MM.1S (cell line): ENCODE measurements at regions not wholly inside any gene's neighbourhood (a gene's known extent, or its start where the extent isn't known, plus 50 kb on each side); places are given as distances from the start of the nearest gene placed in this dataset.
"Not testable (repeated sequence)": the region's sequence is repeated elsewhere in the genome, so short reads cannot be mapped to it uniquely, and the experiment has no call there.

Experiments used
- DNase-seq: peaks from one replicate; pipeline ENCODE4 v3.0.0-alpha.2; 2015
- H2AFZ ChIP-seq: fragments of 300-600 bp; sonication (generic); 2 replicates; pipeline ENCODE4 v1.6.0; 2016; ENCODE audit warnings: antibody characterized with exemption, low read length
- H3F3A ChIP-seq: fragments of 300-600 bp; sonication (generic); 2 replicates; pipeline ENCODE4 v1.6.1; 2016; ENCODE audit warnings: mild to moderate bottlenecking, antibody characterized with exemption, low read length, moderate library complexity, mixed read lengths; ENCODE audit not compliant: insufficient read depth
- H3K27ac ChIP-seq: fragments of 300-600 bp; sonication (generic); 2 replicates; pipeline ENCODE4 v1.5.1; 2016; ENCODE audit warnings: mild to moderate bottlenecking, low read length
- H3K27me3 ChIP-seq: fragments of 300-600 bp; sonication (generic); replicated peaks from 2 replicates; pipeline ENCODE4 v1.6.0; 2016; ENCODE audit warnings: low read length; ENCODE audit not compliant: insufficient read depth
- H3K36me3 ChIP-seq: fragments of 300-600 bp; sonication (generic); replicated peaks from 2 replicates; pipeline ENCODE4 v1.6.1; 2016; ENCODE audit warnings: mild to moderate bottlenecking, low read length, mixed read lengths; ENCODE audit not compliant: insufficient read depth
- H3K4me1 ChIP-seq: fragments of 300-600 bp; sonication (generic); 2 replicates; pipeline ENCODE4 v1.6.1; 2016; ENCODE audit warnings: low read length, mixed read lengths
- H3K4me2 ChIP-seq: fragments of 300-600 bp; sonication (generic); 2 replicates; pipeline ENCODE4 v1.6.0; 2016; ENCODE audit warnings: low read depth, low read length
- H3K4me3 ChIP-seq: fragments of 300-600 bp; sonication (generic); 2 replicates; pipeline ENCODE4 v1.5.1; 2016; ENCODE audit warnings: low read length, mixed read lengths
- H3K79me2 ChIP-seq: fragments of 300-600 bp; sonication (generic); 2 replicates; pipeline ENCODE4 v1.6.1; 2016; ENCODE audit warnings: mixed run types, low read length, mixed read lengths
- H3K9ac ChIP-seq: fragments of 300-600 bp; sonication (generic); 2 replicates; pipeline ENCODE4 v1.6.1; 2016; ENCODE audit warnings: low read length, mixed read lengths
- H3K9me2 ChIP-seq: fragments of 300-600 bp; sonication (generic); replicated peaks from 2 replicates; pipeline ENCODE4 v1.6.1; 2016; ENCODE audit warnings: mild to moderate bottlenecking, low read length, mixed read lengths; ENCODE audit not compliant: insufficient read depth
- H3K9me3 ChIP-seq: fragments of 300-600 bp; sonication (generic); replicated peaks from 2 replicates; pipeline ENCODE4 v1.6.1; 2016; ENCODE audit warnings: mild to moderate bottlenecking, low read length, mixed read lengths; ENCODE audit not compliant: insufficient read depth
- H4K20me1 ChIP-seq: fragments of 300-600 bp; sonication (generic); 2 replicates; pipeline ENCODE4 v1.6.1; 2016; ENCODE audit warnings: mild to moderate bottlenecking, low read length, moderate library complexity, mixed read lengths; ENCODE audit not compliant: insufficient read depth
- EZH2 ChIP-seq: fragments of 300-600 bp; sonication (generic); optimal IDR thresholded peaks from 2 replicates; pipeline ENCODE3; 2017; ENCODE audit warnings: low read depth, mild to moderate bottlenecking, antibody characterized with exemption, low read length, mixed read lengths
- EZH2phosphoT487 ChIP-seq: fragments of 300-600 bp; sonication (generic); IDR thresholded peaks from 2 replicates; pipeline ENCODE4 v1.6.1; 2018; ENCODE audit warnings: antibody characterized with exemption, low read length
- TF ChIP-seq, protein P1 (sequence below): fragments of 300-600 bp; sonication (generic); IDR thresholded peaks from 2 replicates; pipeline ENCODE4 v1.5.1; 2016; ENCODE audit warnings: antibody characterized with exemption, low read length, mixed read lengths

GRCh38 chr2:61605245-61605644 is 67.1 kb upstream of the XPO1 start:
- Histone ChIP-seq H2AFZ (no peak overlapping the region), H3K79me2 (no peaks in the 10 kb centered on the region), H3K27me3 (no peaks in the 10 kb centered on the region), H4K20me1 (no peaks in the 10 kb centered on the region), H3K4me2 (no peak overlapping the region), H3K4me1 (no peaks in the 10 kb centered on the region), H3K27ac (no peak overlapping the region), H3K36me3 (no peaks in the 10 kb centered on the region), H3K9ac (no peak overlapping the region), H3K9me2 (no peaks in the 10 kb centered on the region), H3F3A (no peaks in the 10 kb centered on the region), H3K9me3 (no peaks in the 10 kb centered on the region), H3K4me3 (no peak overlapping the region)
- DNase-seq, result no peak
- TF ChIP-seq EZH2 (no peak), EZH2phosphoT487 (no peak)
- TF ChIP-seq, protein P1, sequence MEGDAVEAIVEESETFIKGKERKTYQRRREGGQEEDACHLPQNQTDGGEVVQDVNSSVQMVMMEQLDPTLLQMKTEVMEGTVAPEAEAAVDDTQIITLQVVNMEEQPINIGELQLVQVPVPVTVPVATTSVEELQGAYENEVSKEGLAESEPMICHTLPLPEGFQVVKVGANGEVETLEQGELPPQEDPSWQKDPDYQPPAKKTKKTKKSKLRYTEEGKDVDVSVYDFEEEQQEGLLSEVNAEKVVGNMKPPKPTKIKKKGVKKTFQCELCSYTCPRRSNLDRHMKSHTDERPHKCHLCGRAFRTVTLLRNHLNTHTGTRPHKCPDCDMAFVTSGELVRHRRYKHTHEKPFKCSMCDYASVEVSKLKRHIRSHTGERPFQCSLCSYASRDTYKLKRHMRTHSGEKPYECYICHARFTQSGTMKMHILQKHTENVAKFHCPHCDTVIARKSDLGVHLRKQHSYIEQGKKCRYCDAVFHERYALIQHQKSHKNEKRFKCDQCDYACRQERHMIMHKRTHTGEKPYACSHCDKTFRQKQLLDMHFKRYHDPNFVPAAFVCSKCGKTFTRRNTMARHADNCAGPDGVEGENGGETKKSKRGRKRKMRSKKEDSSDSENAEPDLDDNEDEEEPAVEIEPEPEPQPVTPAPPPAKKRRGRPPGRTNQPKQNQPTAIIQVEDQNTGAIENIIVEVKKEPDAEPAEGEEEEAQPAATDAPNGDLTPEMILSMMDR, result no peak

DNA sequence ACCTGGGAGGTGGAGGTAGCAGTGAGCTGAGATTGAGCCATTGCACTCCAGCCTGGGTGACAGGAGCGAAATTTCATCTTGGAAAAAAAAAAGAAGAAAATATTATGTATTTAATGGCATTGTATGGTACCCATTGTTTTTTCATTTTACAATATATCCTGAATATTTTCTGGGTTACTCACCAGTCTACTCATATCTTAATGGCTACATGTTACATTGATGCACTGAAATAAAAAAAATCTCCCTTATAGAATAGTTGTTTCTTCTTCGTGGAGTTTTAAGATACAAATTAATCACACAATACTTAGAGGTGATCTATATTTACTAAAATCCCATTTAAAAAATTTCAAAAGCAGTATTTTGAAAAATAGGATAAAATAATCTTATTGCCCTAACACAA is 66.3 kb upstream of the XPO1 start:
- no peaks in the 10 kb centered on the region for H3K36me3 ChIP-seq
- H3K27me3 ChIP-seq, result no peaks in the 10 kb centered on the region
- H3K4me1 ChIP-seq, result no peaks in the 10 kb centered on the region
- no peaks in the 10 kb centered on the region for H3F3A ChIP-seq
- no peak for DNase-seq
- TF ChIP-seq EZH2, result no peak
- no peak for TF ChIP-seq EZH2phosphoT487
- TF ChIP-seq, protein P1, result no peak
- H3K4me3 ChIP-seq, result no peak overlapping the region
- no peaks in the 10 kb centered on the region for H3K9me3 ChIP-seq
- H3K9ac ChIP-seq, result no peak overlapping the region
- no peak overlapping the region for H3K27ac ChIP-seq
- no peaks in the 10 kb centered on the region for H3K79me2 ChIP-seq
- H3K4me2 ChIP-seq, result no peak overlapping the region
- no peak overlapping the region for H2AFZ ChIP-seq
- H4K20me1 ChIP-seq, result no peaks in the 10 kb centered on the region
- no peaks in the 10 kb centered on the region for H3K9me2 ChIP-seq

GRCh38 chr2:61598515-61599156 is 60.5 kb upstream of the XPO1 start:
- H3K27ac ChIP-seq, H2AFZ ChIP-seq, H3K36me3 ChIP-seq: not testable (repeated sequence)

DNA sequence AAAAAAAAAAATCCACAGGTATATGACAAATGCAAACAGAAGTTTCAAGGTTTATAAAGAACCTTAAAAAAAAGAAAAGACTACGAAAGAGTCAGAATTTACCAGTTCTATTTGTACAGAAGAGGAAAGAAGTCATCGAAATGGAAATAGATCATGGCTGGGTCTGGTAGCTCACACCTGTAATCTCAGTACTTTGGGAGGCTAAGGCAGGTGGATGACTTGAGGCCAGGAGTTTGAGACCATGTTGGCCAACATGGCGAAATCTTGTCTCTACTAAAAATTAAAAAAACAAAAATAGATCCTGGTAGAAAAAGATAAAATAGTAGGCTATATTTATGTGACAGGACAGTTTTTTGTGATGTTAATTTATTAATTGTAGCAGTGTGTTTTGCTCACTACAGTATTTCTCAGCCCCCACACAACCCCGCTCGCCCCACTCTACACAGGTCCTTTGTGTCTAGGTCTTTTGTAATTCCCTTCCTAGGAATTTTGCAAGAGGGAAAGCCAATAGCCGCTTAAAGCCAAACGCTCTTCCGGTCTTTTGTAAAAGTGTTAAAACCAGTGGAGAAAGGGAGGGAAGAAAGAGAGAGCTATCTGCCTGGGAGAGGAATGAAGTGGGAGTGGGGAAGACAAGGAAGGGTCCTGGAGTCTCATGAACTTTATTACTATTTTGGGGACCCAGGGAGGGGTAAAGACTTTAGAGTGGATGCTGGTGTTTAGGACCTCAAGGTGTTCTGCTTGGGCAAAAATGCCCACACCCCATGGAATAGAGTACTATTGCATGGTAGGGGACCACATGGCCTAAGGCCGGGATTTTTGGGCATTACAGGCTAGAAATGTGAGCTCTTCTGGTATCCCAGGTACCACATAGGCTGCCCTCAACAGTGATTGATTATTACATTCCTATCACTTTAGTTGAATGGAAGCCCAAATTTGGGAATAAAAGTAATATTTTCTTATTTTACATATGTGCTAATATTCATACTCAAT is 59.4 kb upstream of the XPO1 start:
- Histone ChIP-seq H3K4me3 (no peak overlapping the region), H3K4me1 (no peaks in the 10 kb centered on the region), H4K20me1 (no peaks in the 10 kb centered on the region), H3K9me3 (no peaks in the 10 kb centered on the region), H3K4me2 (no peak overlapping the region), H3K9ac (no peak overlapping the region), H2AFZ (no peak overlapping the region), H3K9me2 (no peaks in the 10 kb centered on the region), H3K27ac (no peak overlapping the region), H3K79me2 (no peaks in the 10 kb centered on the region), H3K36me3 (no peaks in the 10 kb centered on the region), H3F3A (no peaks in the 10 kb centered on the region), H3K27me3 (no peaks in the 10 kb centered on the region)
- no peak for TF ChIP-seq EZH2phosphoT487
- DNase-seq, result no peak

More at GRCh38 chr2:61598515-61599156, 60.5 kb upstream of the XPO1 start:
- H3K9me2 ChIP-seq, H3K4me1 ChIP-seq, H3K9me3 ChIP-seq, DNase-seq, H4K20me1 ChIP-seq, H3K4me2 ChIP-seq, H3K9ac ChIP-seq, H3K4me3 ChIP-seq, H3K27me3 ChIP-seq, H3K79me2 ChIP-seq, H3F3A ChIP-seq: not testable (repeated sequence)

- H3F3A ChIP-seq, H3K9me3 ChIP-seq, H3K4me3 ChIP-seq, H3K36me3 ChIP-seq, DNase-seq, H4K20me1 ChIP-seq, H3K4me1 ChIP-seq, H3K27ac ChIP-seq, H3K4me2 ChIP-seq, H3K27me3 ChIP-seq, H3K79me2 ChIP-seq, H3K9ac ChIP-seq, H2AFZ ChIP-seq, H3K9me2 ChIP-seq: not testable (repeated sequence)
These were observed 56.0 kb upstream of the XPO1 start for GRCh38 chr2:61594201-61594600.

DNA sequence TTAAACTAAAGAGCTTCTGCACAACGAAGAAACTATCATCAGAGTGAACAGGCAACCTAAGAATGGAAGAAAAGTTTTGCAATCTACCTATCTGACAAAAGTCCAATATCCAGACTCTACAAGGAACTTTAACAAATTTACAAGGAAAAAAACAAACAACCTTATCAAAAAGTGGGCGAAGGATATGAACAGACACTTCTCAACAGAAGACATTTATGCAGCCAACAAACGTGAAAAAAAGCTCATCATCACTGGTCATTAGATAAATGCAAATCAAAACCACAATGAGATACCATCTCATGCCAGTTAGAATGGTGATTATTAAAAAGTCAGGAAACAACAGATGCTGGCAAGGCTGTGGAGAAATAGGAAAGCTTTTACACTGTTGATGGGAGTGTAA is 55.5 kb upstream of the XPO1 start:
- not testable (repeated sequence) for H2AFZ ChIP-seq, H3K36me3 ChIP-seq, H3K79me2 ChIP-seq, H3K27ac ChIP-seq, DNase-seq, H3K4me3 ChIP-seq, H3K4me1 ChIP-seq, H3K27me3 ChIP-seq, H3K9ac ChIP-seq, H4K20me1 ChIP-seq, H3F3A ChIP-seq, H3K4me2 ChIP-seq, H3K9me2 ChIP-seq, H3K9me3 ChIP-seq
